GM18511 (cell line): ENCODE measurements at regions not wholly inside any gene's neighbourhood (a gene's known extent, or its start where the extent isn't known, plus 50 kb on each side); places are given as distances from the start of the nearest gene placed in this dataset.
"Not testable (repeated sequence)": the region's sequence is repeated elsewhere in the genome, so short reads cannot be mapped to it uniquely, and the experiment has no call there.

Source experiments
- ATAC-seq: cut with Tn5 transposase; IDR thresholded peaks from one replicate; pipeline ENCODE4 v1.9.1; 2021; ENCODE audit warnings: mild to moderate bottlenecking, moderate library complexity; ENCODE audit not compliant: unreplicated experiment

- not testable (repeated sequence) for ATAC-seq
Observed at GRCh38 chr2:87196720-87197388, 175.2 kb upstream of the PLGLB1 start.

DNA sequence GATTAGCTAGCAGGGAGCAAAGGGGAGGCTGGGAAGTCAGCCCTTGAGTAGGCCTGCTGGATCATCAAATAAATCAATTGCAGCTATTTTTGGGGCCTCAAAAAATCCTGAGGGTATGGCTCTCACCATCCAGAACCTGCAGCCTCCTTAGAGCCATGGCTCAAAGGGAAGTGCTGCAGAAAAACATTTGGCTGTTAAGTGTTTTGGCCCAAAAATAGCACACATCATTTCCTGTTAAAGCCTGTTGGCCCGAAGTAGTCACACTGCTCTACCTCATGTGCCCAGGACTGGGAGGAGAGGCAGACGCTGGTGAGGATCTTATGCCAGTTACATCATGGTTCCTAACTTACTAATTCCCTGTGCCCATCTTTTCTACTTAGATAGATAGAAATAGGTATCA, 176.8 kb upstream of the PLGLB1 start:
- ATAC-seq = not testable (repeated sequence)

- ATAC-seq = not testable (repeated sequence)
Observed at GRCh38 chr2:87199228-87199627, 177.6 kb upstream of the PLGLB1 start.

DNA sequence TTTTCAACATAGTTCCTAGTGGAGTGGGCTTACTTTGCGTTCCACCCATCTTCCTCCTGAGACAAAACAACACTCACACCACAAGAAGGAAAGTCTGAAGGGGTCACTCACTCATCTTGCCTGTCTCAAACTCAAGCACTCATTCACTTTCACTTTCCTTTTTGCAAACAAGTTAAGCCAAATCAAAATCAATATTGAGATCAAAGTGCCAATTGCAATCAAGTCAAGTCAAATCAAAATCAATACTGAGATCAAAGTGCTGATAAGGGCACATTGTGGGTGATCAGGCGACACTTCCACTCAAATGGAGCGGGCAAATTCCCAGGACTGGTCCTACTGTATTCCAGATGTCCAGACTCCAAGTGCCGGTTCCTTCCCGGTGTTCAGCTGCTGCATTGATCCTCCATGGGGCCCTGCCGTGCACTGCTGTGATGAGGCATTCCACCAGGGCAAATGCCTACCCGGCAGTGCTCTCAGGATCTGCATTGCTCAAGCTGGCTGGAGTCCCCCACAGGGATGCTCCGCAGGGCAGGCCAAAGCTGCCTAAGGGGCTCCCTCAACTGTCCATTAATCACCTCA, 183.0 kb upstream of the PLGLB1 start:
- ATAC-seq = not testable (repeated sequence)

DNA sequence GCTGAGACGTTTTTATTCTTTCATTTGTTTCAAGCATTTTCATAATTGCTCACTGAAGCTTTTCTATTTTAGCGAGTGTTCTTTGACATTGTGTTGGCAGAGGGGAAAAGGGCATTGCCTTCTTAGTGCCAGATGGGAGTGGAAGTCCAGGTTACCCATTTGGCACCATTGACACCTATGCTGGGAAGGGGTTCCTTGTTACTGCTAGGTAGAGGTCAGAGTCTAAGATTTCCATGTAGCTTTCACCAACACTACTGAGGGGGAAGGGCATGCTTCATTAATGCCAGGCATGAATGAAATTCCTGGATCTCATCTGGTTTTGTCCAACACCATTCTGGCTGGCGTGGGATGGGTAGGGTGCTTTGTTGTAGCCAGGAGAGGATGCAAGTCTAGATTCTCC, 191.3 kb upstream of the PLGLB1 start:
- not testable (repeated sequence) for ATAC-seq

DNA sequence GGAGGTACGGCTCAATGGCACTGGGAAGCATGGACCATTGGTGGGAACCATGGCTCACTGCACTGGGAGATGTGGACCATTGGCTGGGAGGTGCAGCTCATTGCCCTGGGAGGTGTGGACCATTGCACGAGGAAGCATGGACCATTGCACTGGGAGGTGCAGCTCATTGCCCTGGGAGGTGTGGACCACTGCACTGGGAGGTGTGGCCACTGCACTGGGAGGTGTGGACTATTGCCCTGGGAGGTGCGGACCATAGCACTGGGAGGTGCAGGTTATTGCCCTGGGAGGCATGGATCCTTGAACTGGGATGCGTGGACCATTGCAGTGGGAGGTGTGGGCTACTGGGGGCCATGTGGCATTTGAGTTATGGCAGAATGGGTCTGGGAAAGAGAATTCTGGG, 195.4 kb upstream of the PLGLB1 start:
- not testable (repeated sequence) for ATAC-seq

- ATAC-seq = peak; percentile 68
Observed at GRCh38 chr2:87217741-87218410, 196.2 kb upstream of the PLGLB1 start.

GRCh38 chr2:87220651-87221050, 199.0 kb upstream of the PLGLB1 start:
- not testable (repeated sequence) for ATAC-seq

DNA sequence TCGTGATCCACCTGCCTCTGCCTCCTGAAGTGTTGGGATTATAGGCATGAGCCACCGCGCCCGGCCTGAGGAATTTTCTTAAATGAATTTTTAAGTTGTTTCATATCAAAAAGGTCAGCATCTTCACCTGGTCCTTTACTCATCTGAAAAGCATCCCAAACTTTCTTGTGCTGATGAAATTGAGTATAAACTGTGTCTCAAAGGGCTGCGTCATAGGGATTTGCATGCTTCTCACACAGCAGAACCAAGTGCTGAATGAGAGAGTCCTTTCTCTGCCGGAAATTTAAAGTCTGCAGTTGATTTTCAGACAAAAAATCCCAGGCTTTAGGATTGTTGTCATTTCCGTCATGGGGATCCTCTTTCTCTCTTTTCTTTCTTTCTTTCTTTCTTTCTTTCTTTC, 200.5 kb upstream of the PLGLB1 start:
- not testable (repeated sequence) for ATAC-seq

DNA sequence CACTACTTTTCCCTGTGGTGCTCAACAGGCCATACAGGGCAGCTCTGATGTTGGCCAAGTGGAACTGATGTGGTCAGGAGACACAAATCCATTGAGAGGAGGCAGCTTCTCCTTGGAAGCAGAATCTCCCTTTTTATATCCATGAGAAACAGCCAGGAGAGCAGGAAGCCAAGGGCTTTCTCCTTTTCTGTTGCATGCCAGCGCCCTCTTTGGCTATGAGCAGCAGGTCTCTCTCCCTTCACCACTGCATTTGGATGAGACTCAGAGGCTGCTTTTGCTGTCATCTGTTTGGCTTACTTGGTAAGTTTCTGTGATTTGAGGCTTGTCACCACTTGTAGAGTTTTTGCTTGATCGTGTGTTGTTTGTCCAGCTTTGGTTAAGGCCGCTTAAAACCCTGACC, 202.2 kb upstream of the PLGLB1 start:
- ATAC-seq = not testable (repeated sequence)

- ATAC-seq = peak; percentile 90
Observed at GRCh38 chr2:87229091-87229689, 207.5 kb upstream of the PLGLB1 start.

- ATAC-seq = not testable (repeated sequence)
Observed at GRCh38 chr2:87229964-87230363, 208.3 kb upstream of the PLGLB1 start.

GRCh38 chr2:87235333-87235981, 213.8 kb upstream of the PLGLB1 start:
- ATAC-seq = not testable (repeated sequence)

DNA sequence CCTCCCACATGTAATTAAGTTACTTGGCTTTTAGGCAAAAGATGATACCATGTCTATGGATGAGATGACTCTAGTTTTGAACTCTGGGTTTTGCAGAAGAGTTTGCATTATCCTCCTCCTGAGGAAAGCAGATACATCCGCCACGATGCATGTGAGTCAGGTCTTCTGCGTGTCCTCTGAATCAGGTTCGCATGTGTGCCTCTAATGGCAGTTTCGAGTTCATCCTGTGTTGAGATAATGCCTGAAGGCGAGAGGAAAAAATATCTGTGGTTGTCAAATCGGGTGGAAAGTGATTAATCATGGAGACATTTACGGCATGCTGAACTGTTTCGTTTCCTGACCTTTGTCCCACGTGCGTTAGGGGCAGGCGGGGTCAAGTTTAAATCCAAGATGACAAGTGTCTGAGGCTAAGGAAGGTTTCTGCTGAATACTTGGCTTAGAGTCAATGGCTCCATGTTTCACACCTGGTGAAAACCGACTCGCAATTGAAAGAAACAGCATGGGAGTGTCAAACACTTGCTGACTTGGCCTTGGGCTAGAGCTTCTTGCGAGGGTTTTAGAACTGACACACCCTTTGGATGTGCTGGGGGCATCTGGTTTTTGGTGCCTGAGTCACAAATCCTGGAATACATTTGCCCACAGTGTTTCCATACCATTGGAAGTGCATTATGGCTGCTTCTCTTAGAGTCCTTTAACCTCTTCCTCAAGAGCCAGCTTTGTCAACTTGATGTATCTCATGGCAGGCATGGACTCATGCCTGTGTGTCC, 216.1 kb upstream of the PLGLB1 start:
- ATAC-seq = not testable (repeated sequence)

DNA sequence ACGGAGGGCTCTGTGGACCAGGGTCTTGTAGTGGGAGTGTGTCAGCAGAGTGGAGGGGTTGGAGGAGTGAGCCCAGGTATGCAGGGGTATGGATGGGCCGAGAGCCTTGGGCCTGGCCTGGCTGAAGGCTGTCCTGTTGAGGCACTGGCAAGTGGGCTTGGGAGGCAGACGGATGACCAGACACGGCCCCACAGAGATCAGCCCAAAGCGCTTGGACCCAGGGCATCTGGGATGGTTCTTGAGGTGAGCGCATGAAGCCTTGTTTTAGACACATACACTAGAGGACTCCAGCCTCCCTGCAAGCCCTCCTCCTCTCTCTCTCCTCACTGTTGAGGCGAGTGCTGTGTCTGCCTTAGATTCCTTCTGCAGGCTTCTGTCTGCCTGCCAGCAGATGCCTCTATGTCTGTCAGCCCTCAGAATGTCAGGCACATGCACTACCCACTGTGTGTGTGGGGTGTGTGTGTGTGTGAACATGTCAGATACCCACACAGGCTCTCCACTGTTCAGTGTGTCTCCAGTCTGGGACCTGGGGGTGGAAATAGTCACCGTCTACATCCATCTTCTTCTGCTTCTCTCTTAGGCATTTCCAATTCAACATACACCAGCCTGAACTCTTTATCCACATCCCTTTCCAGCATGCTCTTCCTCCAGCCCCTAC, 218.0 kb upstream of the PLGLB1 start:
- ATAC-seq = not testable (repeated sequence)

- not testable (repeated sequence) for ATAC-seq
Observed at GRCh38 chr2:87246066-87246717, 224.5 kb upstream of the PLGLB1 start.

DNA sequence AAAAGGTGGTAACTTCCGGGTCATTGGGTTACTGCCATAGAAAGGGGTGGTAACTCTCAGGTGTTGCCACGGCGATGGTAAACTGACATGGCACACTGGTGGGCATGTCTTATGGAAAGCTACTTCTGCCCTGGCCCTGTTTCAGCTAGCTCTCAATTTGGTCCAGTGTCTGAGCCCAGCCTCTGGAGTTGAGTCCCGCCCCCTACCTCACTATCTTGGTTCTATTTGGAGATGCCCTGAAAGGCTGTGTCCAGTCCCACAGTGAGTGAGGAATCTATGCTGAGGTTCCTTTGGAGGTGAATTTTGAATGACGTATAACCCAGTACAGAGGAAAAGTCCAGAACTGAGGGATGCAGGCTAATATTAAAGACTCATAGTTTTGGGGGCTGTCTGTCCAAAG, 230.4 kb upstream of the PLGLB1 start:
- not testable (repeated sequence) for ATAC-seq

- ATAC-seq = not testable (repeated sequence)
Observed at GRCh38 chr2:87254562-87254961, 232.9 kb upstream of the PLGLB1 start.

DNA sequence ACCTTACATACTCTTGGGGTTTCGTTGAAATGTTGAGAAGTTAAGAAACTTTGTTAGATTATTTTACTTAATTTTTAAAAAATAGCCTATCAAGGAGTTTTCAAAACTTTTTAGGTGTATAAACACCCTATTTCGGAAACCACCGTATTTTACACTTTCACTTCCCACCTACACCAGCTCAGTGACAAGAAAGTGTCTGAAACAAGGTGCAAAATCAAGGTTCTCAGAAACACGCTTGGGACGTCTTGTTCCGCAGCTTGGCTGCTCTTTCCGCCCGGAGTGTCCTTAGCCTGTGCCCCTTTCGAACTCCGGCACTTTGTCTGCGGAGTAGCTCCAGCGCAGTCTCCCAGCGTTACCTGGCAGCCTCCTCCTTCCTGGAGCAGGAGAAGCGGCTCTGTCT, 233.8 kb upstream of the PLGLB1 start:
- not testable (repeated sequence) for ATAC-seq
